ENCODE measurements at regions not wholly inside any gene's neighbourhood (a gene's known extent, or its start where the extent isn't known, plus 50 kb on each side); places are given as distances from the start of the nearest gene placed in this dataset.

GRCh38 chr17:83154311-83155127 lies 75.1 kb downstream of the METRNL start:
- Mint-ChIP-seq H3K27ac (no peak overlapping the region), H3K4me1 (peaks cover 7% of the 10 kb centered on the region), H3K9me3 (no peaks in the 10 kb centered on the region), H3K4me3 (no peak overlapping the region), H3K36me3 (ENCODE audit: low read depth) (no peaks in the 10 kb centered on the region), H3K27me3 (peaks cover 18% of the 10 kb centered on the region)
- intact Hi-C loops (cut with micrococcal nuclease), result no loop called here
- no peak for TF ChIP-seq CTCF (IDR thresholded peaks at IDR 0.05)
- ChIA-PET POLR2A (interaction anchor here (0.5 to 0.6 kb wide), 2 partner anchors 46 to 374 kb away, joined by 3 to 5 read pairs; no protein-coding TSS in a partner anchor), CTCF (no interaction called here)
- no peak for DNase-seq
- no peak for ATAC-seq (ENCODE audit: low read depth)

GRCh38 chr17:83155128-83156121 lies 76.0 kb downstream of the METRNL start:
- ATAC-seq (ENCODE audit: low read depth) (no peak), DNase-seq (no peak)
- Mint-ChIP-seq H3K27ac (no peak overlapping the region), H3K4me3 (no peak overlapping the region), H3K36me3 (ENCODE audit: low read depth) (no peaks in the 10 kb centered on the region), H3K27me3 (peaks cover 27% of the 10 kb centered on the region), H3K9me3 (no peaks in the 10 kb centered on the region), H3K4me1 (peaks cover 7% of the 10 kb centered on the region)
- intact Hi-C loops (cut with micrococcal nuclease), result no loop called here
- CTCF ChIA-PET, result no interaction called here
- no peak for TF ChIP-seq CTCF (IDR thresholded peaks at IDR 0.05)
- POLR2A ChIA-PET, result no interaction called here

- CTCF ChIA-PET, result no interaction called here
- Mint-ChIP-seq H3K9me3 (no peaks in the 10 kb centered on the region), H3K4me3 (no peak overlapping the region), H3K36me3 (ENCODE audit: low read depth) (no peaks in the 10 kb centered on the region), H3K4me1 (peaks cover 7% of the 10 kb centered on the region), H3K27me3 (peaks cover 31% of the 10 kb centered on the region), H3K27ac (no peak overlapping the region)
- no peak for TF ChIP-seq CTCF (IDR thresholded peaks at IDR 0.05)
- POLR2A ChIA-PET, result no interaction called here
- intact Hi-C loops (cut with micrococcal nuclease), result no loop called here
- ATAC-seq (ENCODE audit: low read depth) (no peak), DNase-seq (no peak)
These were observed 77.0 kb downstream of the METRNL start for GRCh38 chr17:83156408-83156807.

GRCh38 chr17:83159204-83160049 lies 80.0 kb downstream of the METRNL start:
- Mint-ChIP-seq H3K27me3 (peaks cover 32% of the 10 kb centered on the region), H3K36me3 (ENCODE audit: low read depth) (no peaks in the 10 kb centered on the region), H3K27ac (no peak overlapping the region), H3K9me3 (no peaks in the 10 kb centered on the region), H3K4me3 (no peak overlapping the region), H3K4me1 (no peaks in the 10 kb centered on the region)
- no peak for TF ChIP-seq CTCF (IDR thresholded peaks at IDR 0.05)
- DNase-seq, result no peak
- CTCF ChIA-PET, result no interaction called here
- ATAC-seq (ENCODE audit: low read depth), result no peak
- intact Hi-C loops (cut with micrococcal nuclease), result no loop called here
- POLR2A ChIA-PET, result no interaction called here
